Body of pancreas (tissue), 4 donors: ENCODE measurements at regions not wholly inside any gene's neighbourhood (a gene's known extent, or its start where the extent isn't known, plus 50 kb on each side); places are given as distances from the start of the nearest gene placed in this dataset.

Experiments
- POLR2A ChIP-seq, 3 donors: fragments of 450-650 bp; IDR thresholded peaks; one replicate each; pipeline ENCODE4 v1.6.1; 2016; ENCODE audit warnings: antibody characterized with exemption in 3 of 3, mild to moderate bottlenecking in 2 of 3
- TF ChIP-seq, protein P1 (sequence below), 7 experiments: fragments of 450-650 bp in 4 of 7; fragments of 200-600 bp in 3 of 7; sonication (generic) in 3 of 7; IDR thresholded peaks; one replicate each; pipeline ENCODE4 v1.5.1; 2016 to 2019; ENCODE audit warnings: antibody characterized with exemption in 7 of 7

DNA sequence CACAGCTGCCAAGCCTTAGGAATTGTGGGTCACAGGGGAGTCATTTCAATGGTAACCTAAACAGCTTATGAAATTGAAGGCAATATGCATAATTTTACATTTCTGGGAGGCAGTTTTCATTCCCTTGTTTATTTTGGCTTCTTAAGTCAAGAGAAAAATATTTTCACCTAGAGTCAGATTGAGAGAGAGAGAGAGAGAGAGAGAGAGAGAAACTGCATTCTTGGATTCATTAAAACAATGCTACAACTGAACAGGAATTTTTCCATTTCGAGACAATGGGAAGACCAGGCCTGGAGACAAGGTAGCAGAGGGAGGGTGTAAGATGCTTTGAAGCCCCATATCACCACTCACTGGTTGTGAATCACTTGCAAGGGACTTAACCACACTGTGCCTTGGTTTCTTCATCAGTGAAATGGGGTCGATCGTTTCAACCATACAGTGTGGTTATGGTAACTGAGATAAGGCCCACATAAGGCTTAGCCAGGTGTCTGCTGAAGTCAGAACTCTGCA is 224.7 kb upstream of the IRX3 start:
- TF ChIP-seq, protein P1, sequence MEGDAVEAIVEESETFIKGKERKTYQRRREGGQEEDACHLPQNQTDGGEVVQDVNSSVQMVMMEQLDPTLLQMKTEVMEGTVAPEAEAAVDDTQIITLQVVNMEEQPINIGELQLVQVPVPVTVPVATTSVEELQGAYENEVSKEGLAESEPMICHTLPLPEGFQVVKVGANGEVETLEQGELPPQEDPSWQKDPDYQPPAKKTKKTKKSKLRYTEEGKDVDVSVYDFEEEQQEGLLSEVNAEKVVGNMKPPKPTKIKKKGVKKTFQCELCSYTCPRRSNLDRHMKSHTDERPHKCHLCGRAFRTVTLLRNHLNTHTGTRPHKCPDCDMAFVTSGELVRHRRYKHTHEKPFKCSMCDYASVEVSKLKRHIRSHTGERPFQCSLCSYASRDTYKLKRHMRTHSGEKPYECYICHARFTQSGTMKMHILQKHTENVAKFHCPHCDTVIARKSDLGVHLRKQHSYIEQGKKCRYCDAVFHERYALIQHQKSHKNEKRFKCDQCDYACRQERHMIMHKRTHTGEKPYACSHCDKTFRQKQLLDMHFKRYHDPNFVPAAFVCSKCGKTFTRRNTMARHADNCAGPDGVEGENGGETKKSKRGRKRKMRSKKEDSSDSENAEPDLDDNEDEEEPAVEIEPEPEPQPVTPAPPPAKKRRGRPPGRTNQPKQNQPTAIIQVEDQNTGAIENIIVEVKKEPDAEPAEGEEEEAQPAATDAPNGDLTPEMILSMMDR (IDR thresholded peaks at IDR 0.05) = no peak
- no peak for TF ChIP-seq POLR2A (IDR thresholded peaks at IDR 0.05)
